ENCODE measurements at regions not wholly inside any gene's neighbourhood (a gene's known extent, or its start where the extent isn't known, plus 50 kb on each side); places are given as distances from the start of the nearest gene placed in this dataset.

DNA sequence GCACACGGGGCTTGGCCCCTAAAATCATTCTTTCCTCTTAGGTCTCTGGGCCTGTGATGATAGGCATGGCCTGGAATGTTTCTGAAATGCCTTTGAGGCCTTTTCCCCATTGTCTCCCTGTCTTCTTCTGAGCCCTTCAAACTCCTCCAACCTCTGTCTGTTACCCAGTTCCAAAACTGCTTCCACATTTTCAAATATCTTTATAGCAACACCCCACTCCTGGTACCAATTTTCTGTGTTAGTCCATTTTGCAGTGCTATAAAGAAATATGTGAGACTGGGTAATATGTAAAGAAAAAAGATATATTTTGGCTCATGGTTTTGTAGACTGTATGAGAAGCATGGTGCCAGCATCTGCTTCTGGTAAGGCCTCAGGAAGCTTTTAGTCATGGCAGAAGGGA, 158.8 kb downstream of the TM2D1 start:
- ChIA-PET POLR2A (no interaction called here), CTCF (interaction anchor here (2.5 kb wide), 1 partner anchor 23 kb away, joined by 10 read pairs; no protein-coding TSS in a partner anchor)
- H3F3A ChIP-seq (replicated peaks; ENCODE audit: insufficient read depth) = no peaks in the 10 kb centered on the region
- H3K27me3 ChIP-seq (ENCODE audit: insufficient read depth) = no peaks in the 10 kb centered on the region
- H3K36me3 ChIP-seq (replicated peaks in 1 of 2; ENCODE audit: control insufficient read depth in 1 of 2, insufficient read depth in 2 of 2, low read length in 1 of 2) = no peaks in the 10 kb centered on the region
- no peak for TF ChIP-seq TAF1 (IDR thresholded peaks at IDR 0.05; ENCODE audit: borderline replicate concordance, low read depth, low read length)
- TF ChIP-seq USF2 (IDR thresholded peaks at IDR 0.05; ENCODE audit: borderline replicate concordance, low read depth, low read length) = no peak
- no peak for TF ChIP-seq RAD21 (IDR thresholded peaks at IDR 0.05; ENCODE audit: low read length)
- no peak for TF ChIP-seq FOXM1 (IDR thresholded peaks at IDR 0.05; ENCODE audit: low read depth)
- no peak for TF ChIP-seq IRF3 (IDR thresholded peaks at IDR 0.05; ENCODE audit: low read depth, low read length)
- TF ChIP-seq EP300 (IDR thresholded peaks at IDR 0.05; ENCODE audit: borderline replicate concordance in 1 of 2, low read depth in 1 of 2, low read length in 1 of 2) = no peak
- no peak for TF ChIP-seq FOSL2 (IDR thresholded peaks at IDR 0.05; ENCODE audit: borderline replicate concordance, low read depth)
- TF ChIP-seq MAX (IDR thresholded peaks at IDR 0.05; ENCODE audit: low read depth) = no peak
- no peak for TF ChIP-seq REST (IDR thresholded peaks at IDR 0.05; ENCODE audit: low read depth, low read length)
- no peak for TF ChIP-seq ELF1 (IDR thresholded peaks at IDR 0.05)
- TF ChIP-seq PBX3 (IDR thresholded peaks at IDR 0.05) = no peak
- no peak for TF ChIP-seq RXRA (IDR thresholded peaks at IDR 0.05; ENCODE audit: borderline replicate concordance, low read depth)
- no peak for TF ChIP-seq EZH2phosphoT487 (IDR thresholded peaks at IDR 0.05; ENCODE audit: borderline replicate concordance, low read depth)
- no peak for TF ChIP-seq MXI1 (IDR thresholded peaks at IDR 0.05; ENCODE audit: low read depth, low read length)
- DNase-seq = no peak
- no peak overlapping the region for H2AFZ ChIP-seq (ENCODE audit: low read depth)
- H3K9me3 ChIP-seq = no peaks in the 10 kb centered on the region
- H4K20me1 ChIP-seq (ENCODE audit: insufficient read depth) = no peaks in the 10 kb centered on the region
- no peak overlapping the region for H3K4me3 ChIP-seq (ENCODE audit: low read depth in 2 of 2, low read length in 1 of 2)
- no peak overlapping the region for H3K27ac ChIP-seq (ENCODE audit: low read depth in 2 of 2, low read length in 1 of 2)
- H3K9ac ChIP-seq = no peak overlapping the region
- WGBS (ENCODE audit: low lambda C conversion rate) = 20% methylated on average over 1 of the region's 1 CpG
- H3K79me2 ChIP-seq (ENCODE audit: insufficient read depth) = no peaks in the 10 kb centered on the region
- peaks cover 0 to 7% of the 10 kb centered on the region in 2 experiments; a peak in 2 of 4 replicates for H3K4me1 ChIP-seq (ENCODE audit: control insufficient read depth in 1 of 2, insufficient read depth in 2 of 2, low read depth in 1 of 2, low read length in 1 of 2)
- no peak overlapping the region for H3K4me2 ChIP-seq
- no peaks in the 10 kb centered on the region for H3K9me2 ChIP-seq
